OCI-LY7 (cell line): ENCODE measurements at regions not wholly inside any gene's neighbourhood (a gene's known extent, or its start where the extent isn't known, plus 50 kb on each side); places are given as distances from the start of the nearest gene placed in this dataset.

ENCODE experiments used
- BruUV-seq: library from RNA; stranded (reverse); fragments of 400-500 nt; replicated peaks from 2 replicates; lab custom pipeline; 2021; lab: Mats Ljungman, UMichigan
- CTCF ChIA-PET: fragments of 300-600 bp; sonication (Branson Sonifier 250); formaldehyde crosslinking; loops from one replicate; lab custom pipeline; 2022; ENCODE audit warnings: antibody characterized with exemption; ENCODE audit not compliant: unreplicated experiment; lab: Charles Lee
- POLR2A ChIA-PET: fragments of 300-600 bp; sonication (Branson Sonifier 250); formaldehyde crosslinking; loops from one replicate; lab custom pipeline; 2022; ENCODE audit warnings: antibody characterized with exemption; lab: Charles Lee
- DNase-seq: peaks from one replicate; pipeline ENCODE4 v3.0.0-alpha.2; 2015; ENCODE audit warnings: low spot score
- H2AFZ ChIP-seq: fragments of 200-600 bp; sonication (generic), shearing (Covaris generic); 2 replicates; pipeline ENCODE4 v1.6.1; 2014; ENCODE audit warnings: mild to moderate bottlenecking, antibody characterized with exemption, low read length, moderate library complexity
- H3K27ac ChIP-seq: fragments of 200-600 bp; sonication (generic); 2 replicates; pipeline ENCODE4 v1.5.1; 2014; ENCODE audit warnings: mixed run types, low read depth, mild to moderate bottlenecking, moderate library complexity, low read length, inconsistent platforms; ENCODE audit not compliant: poor library complexity, severe bottlenecking
- H3K36me3 ChIP-seq: fragments of 200-600 bp; sonication (generic); 2 replicates; pipeline ENCODE4 v1.6.1; 2014; ENCODE audit warnings: mild to moderate bottlenecking, antibody characterized with exemption, low read length, moderate library complexity, mixed read lengths; ENCODE audit not compliant: insufficient read depth
- H3K4me1 ChIP-seq: fragments of 200-600 bp; sonication (generic); 2 replicates; pipeline ENCODE4 v1.5.1; 2014; ENCODE audit warnings: mild to moderate bottlenecking, low read length; ENCODE audit not compliant: insufficient read depth, poor library complexity, severe bottlenecking
- H3K4me2 ChIP-seq: fragments of 200-600 bp; sonication (generic); 2 replicates; pipeline ENCODE4 v1.6.1; 2014; ENCODE audit warnings: mild to moderate bottlenecking, low read length
- H3K4me3 ChIP-seq: fragments of 200-600 bp; sonication (generic); 2 replicates; pipeline ENCODE4 v1.5.1; 2014; ENCODE audit warnings: mild to moderate bottlenecking, low read depth, low read length; ENCODE audit not compliant: poor library complexity, severe bottlenecking
- H3K79me2 ChIP-seq: fragments of 200-600 bp; sonication (generic); 2 replicates; pipeline ENCODE4 v1.6.1; 2016; ENCODE audit warnings: low read depth, mild to moderate bottlenecking, low read length, moderate library complexity, mixed read lengths; ENCODE audit not compliant: insufficient read depth
- H3K9me2 ChIP-seq: fragments of 200-600 bp; sonication (generic); 2 replicates; pipeline ENCODE4 v1.6.1; 2016; ENCODE audit warnings: mild to moderate bottlenecking, low read length, mixed read lengths; ENCODE audit not compliant: insufficient read depth
- H3K9me3 ChIP-seq: fragments of 200-600 bp; sonication (generic); 2 replicates; pipeline ENCODE4 v1.6.1; 2014; ENCODE audit warnings: mild to moderate bottlenecking, mixed run types, low read length, mixed read lengths
- H4K20me1 ChIP-seq: fragments of 200-600 bp; sonication (generic); 2 replicates; pipeline ENCODE4 v1.6.1; 2014; ENCODE audit warnings: mild to moderate bottlenecking, antibody characterized with exemption, low read length, moderate library complexity, mixed read lengths; ENCODE audit not compliant: insufficient read depth
- EZH2phosphoT487 ChIP-seq: fragments of 200-600 bp; sonication (generic); IDR thresholded peaks from 2 replicates; pipeline ENCODE4 v1.6.1; 2018; ENCODE audit warnings: low read depth, borderline replicate concordance, mild to moderate bottlenecking, mixed run types, antibody characterized with exemption, low read length, moderate library complexity, mixed read lengths
- intact Hi-C: fragments of 100-400 bp; cut with micrococcal nuclease; formaldehyde crosslinking; loops from one replicate; pipeline ENCODE4 v1.10.0; 2022; ENCODE audit not compliant: unreplicated experiment
- TF ChIP-seq, protein P1 (sequence below): fragments of 200-600 bp; sonication (generic); conservative IDR thresholded peaks from 2 replicates; pipeline ENCODE4 v1.5.1; 2014; ENCODE audit warnings: mild to moderate bottlenecking, antibody characterized with exemption, low read length, moderate library complexity, mixed read lengths

DNA sequence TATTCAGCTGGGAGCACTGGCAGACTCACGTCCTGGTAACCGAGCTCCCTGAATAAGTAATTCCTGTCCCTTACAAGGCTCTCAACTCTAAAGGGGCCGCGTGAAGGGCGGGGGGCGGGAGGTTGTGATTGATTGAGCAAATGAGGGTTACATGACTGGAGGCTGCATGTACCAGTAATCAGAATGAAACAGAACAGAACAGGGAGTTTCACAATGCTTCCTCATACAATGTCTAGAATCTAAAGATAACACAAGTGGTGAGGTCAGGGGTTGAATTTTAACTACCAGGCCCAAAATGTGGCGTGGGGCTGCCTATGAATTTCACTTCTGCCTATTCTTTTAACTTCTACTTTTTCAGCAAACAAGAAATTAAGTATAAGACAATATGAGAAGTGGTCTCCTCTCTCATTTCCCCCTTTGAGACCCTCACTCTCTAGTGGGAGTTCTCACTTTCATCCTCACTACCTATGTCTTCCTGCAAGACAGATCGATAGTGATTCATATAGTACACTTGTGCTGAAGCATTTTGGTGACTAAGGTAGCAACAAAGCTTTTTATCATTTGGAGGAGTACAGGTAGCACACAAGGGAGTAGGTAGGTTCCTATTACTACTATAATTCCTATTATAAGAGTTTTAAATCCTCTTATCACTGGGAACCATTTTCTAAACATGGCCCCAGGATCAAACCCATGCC is 239.8 kb downstream of the KTN1 start:
- Histone ChIP-seq H4K20me1 (no peaks in the 10 kb centered on the region), H3K9me3 (no peaks in the 10 kb centered on the region), H3K4me3 (no peak overlapping the region), H3K36me3 (no peaks in the 10 kb centered on the region), H3K9me2 (no peaks in the 10 kb centered on the region), H2AFZ (no peak overlapping the region), H3K79me2 (no peaks in the 10 kb centered on the region), H3K4me2 (no peak overlapping the region), H3K27ac (no peak overlapping the region), H3K4me1 (no peaks in the 10 kb centered on the region)
- no peak for TF ChIP-seq EZH2phosphoT487
- TF ChIP-seq, protein P1, sequence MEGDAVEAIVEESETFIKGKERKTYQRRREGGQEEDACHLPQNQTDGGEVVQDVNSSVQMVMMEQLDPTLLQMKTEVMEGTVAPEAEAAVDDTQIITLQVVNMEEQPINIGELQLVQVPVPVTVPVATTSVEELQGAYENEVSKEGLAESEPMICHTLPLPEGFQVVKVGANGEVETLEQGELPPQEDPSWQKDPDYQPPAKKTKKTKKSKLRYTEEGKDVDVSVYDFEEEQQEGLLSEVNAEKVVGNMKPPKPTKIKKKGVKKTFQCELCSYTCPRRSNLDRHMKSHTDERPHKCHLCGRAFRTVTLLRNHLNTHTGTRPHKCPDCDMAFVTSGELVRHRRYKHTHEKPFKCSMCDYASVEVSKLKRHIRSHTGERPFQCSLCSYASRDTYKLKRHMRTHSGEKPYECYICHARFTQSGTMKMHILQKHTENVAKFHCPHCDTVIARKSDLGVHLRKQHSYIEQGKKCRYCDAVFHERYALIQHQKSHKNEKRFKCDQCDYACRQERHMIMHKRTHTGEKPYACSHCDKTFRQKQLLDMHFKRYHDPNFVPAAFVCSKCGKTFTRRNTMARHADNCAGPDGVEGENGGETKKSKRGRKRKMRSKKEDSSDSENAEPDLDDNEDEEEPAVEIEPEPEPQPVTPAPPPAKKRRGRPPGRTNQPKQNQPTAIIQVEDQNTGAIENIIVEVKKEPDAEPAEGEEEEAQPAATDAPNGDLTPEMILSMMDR, result no peak
- no peak for DNase-seq
- ChIA-PET CTCF (no interaction called here), POLR2A (no interaction called here)
- intact Hi-C loops, result no loop called here
- BruUV-seq, result no TSS peak

DNA sequence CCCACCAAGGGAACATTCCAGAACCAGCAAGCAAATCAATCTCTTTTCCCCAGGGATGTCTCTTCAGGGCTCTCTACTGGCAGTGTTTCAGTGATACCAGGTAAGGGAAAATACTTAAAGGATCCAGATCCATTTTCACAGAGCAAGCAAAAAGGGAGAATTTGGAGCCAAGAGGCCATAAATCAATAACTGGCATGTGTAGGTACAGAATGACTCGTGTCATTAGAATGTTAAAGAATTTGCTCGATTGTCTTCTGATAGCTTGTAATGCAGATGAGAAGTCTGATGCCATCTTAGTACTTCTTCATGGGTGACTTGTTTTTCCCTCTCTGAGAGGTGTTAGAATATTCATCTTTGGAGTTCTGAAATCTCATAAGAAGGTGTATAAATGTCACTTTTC is 242.9 kb downstream of the KTN1 start:
- Histone ChIP-seq H3K4me3 (no peak overlapping the region), H2AFZ (no peak overlapping the region), H4K20me1 (no peaks in the 10 kb centered on the region), H3K9me3 (no peaks in the 10 kb centered on the region), H3K4me2 (no peak overlapping the region), H3K4me1 (no peaks in the 10 kb centered on the region), H3K36me3 (no peaks in the 10 kb centered on the region), H3K9me2 (no peaks in the 10 kb centered on the region), H3K27ac (no peak overlapping the region), H3K79me2 (no peaks in the 10 kb centered on the region)
- intact Hi-C loops, result no loop called here
- no TSS peak for BruUV-seq
- CTCF ChIA-PET, result interaction anchor here (0.5 kb wide), 1 partner anchor 557 kb away, joined by 3 read pairs; no protein-coding TSS in a partner anchor
- TF ChIP-seq EZH2phosphoT487, result no peak
- TF ChIP-seq, protein P1, result no peak
- DNase-seq, result no peak
- POLR2A ChIA-PET, result no interaction called here

DNA sequence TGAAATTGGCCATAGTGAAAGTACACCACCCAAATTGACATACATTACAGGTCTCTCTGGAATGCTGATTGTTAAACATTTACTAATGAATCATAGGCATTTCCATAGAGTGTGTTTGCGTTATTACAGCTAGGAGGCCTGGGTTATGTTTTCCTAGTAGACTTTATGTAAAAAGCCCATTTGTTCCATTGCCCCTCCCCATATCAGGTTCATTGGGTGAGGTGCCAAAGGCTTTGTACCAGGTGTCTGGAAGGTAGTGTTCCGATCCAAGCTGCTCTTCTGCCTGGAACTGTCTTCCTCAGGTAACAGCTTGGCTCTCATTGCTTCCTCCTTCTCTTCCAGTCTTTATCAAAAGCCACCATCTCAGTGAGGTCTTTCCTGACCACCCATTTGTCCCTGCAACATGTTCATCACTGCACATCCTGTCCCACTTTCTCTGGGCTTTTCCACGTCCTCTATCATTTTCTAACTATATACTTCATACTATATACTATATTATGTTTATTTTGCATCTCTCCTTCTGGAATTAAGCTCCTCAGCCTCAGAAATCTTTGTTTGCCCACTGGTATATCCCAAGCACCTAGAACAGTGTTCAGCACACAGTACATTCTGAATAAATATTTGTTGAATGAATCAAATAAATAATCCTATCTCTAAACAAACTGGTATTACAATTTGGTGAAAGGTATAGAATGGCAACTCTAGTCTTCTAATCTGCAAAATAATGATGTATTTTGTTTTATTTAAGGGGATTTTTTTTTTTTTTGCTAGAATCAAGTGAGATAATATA is 252.3 kb downstream of the KTN1 start:
- TF ChIP-seq, protein P1, result no peak
- TF ChIP-seq EZH2phosphoT487, result no peak
- H3K4me2 ChIP-seq, result no peak overlapping the region
- POLR2A ChIA-PET, result no interaction called here
- H3K79me2 ChIP-seq, result no peaks in the 10 kb centered on the region
- CTCF ChIA-PET, result no interaction called here
- H3K9me3 ChIP-seq, result no peaks in the 10 kb centered on the region
- DNase-seq, result no peak
- no peak overlapping the region for H3K4me3 ChIP-seq
- H2AFZ ChIP-seq, result no peak overlapping the region
- no peaks in the 10 kb centered on the region for H4K20me1 ChIP-seq
- no peaks in the 10 kb centered on the region for H3K36me3 ChIP-seq
- no peaks in the 10 kb centered on the region for H3K9me2 ChIP-seq
- H3K27ac ChIP-seq, result no peak overlapping the region
- intact Hi-C loops, result no loop called here
- BruUV-seq, result no TSS peak
- no peaks in the 10 kb centered on the region for H3K4me1 ChIP-seq
